H9 (cell line): ENCODE measurements at regions not wholly inside any gene's neighbourhood (a gene's known extent, or its start where the extent isn't known, plus 50 kb on each side); places are given as distances from the start of the nearest gene placed in this dataset.

Experiments
- DNase-seq: peaks from one replicate; pipeline ENCODE4 v3.0.0-alpha.2; 2017
- H2AFZ ChIP-seq: one replicate; pipeline ENCODE4 v1.6.1; 2013; ENCODE audit warnings: mild to moderate bottlenecking, low read length, control low read depth, moderate library complexity
- H2AK5ac ChIP-seq: 2 replicates; pipeline ENCODE4 v1.6.1; 2013; ENCODE audit warnings: low read length, control low read depth, mixed read lengths; ENCODE audit not compliant: insufficient read length
- H2BK120ac ChIP-seq: one replicate; pipeline ENCODE4 v1.6.1; 2013; ENCODE audit warnings: low read depth, mild to moderate bottlenecking, low read length, control low read depth, inconsistent platforms; ENCODE audit not compliant: poor library complexity, severe bottlenecking
- H2BK12ac ChIP-seq: 2 replicates; pipeline ENCODE4 v1.6.1; 2013; ENCODE audit warnings: low read length, control low read depth, mixed read lengths, low read depth; ENCODE audit not compliant: insufficient read length
- H2BK15ac ChIP-seq: 2 replicates; pipeline ENCODE4 v1.6.1; 2013; ENCODE audit warnings: low read depth, low read length, control low read depth
- H2BK20ac ChIP-seq: one replicate; pipeline ENCODE4 v1.6.1; 2013; ENCODE audit warnings: low read depth, mild to moderate bottlenecking, low read length, control low read depth, inconsistent platforms; ENCODE audit not compliant: poor library complexity, severe bottlenecking
- H2BK5ac ChIP-seq: 2 replicates; pipeline ENCODE4 v1.6.1; 2013; ENCODE audit warnings: low read length, control low read depth, mixed read lengths; ENCODE audit not compliant: insufficient read length
- H3K14ac ChIP-seq: 2 replicates; pipeline ENCODE4 v1.6.1; 2013; ENCODE audit warnings: low read length, control low read depth; ENCODE audit not compliant: insufficient read depth
- H3K18ac ChIP-seq: 2 replicates; pipeline ENCODE4 v1.6.1; 2013; ENCODE audit warnings: low read depth, mild to moderate bottlenecking, mixed read lengths, low read length, control low read depth; ENCODE audit not compliant: insufficient read length
- H3K23ac ChIP-seq: 2 replicates; pipeline ENCODE4 v1.6.1; 2013; ENCODE audit warnings: low read length, control low read depth, mixed read lengths, low read depth; ENCODE audit not compliant: insufficient read length
- H3K23me2 ChIP-seq: 2 replicates; pipeline ENCODE4 v1.6.1; 2013; ENCODE audit warnings: low read depth, mild to moderate bottlenecking, mixed read lengths, low read length, control low read depth; ENCODE audit not compliant: insufficient read length, poor library complexity, severe bottlenecking
- H3K27ac ChIP-seq: 2 replicates; pipeline ENCODE4 v1.5.1; 2013; ENCODE audit warnings: low read length, control low read depth, mixed read lengths, low read depth; ENCODE audit not compliant: insufficient read length
- H3K27me3 ChIP-seq: 2 replicates; pipeline ENCODE4 v1.6.1; 2013; ENCODE audit warnings: low read length, control low read depth, inconsistent platforms; ENCODE audit not compliant: insufficient read depth
- H3K4ac ChIP-seq: 2 replicates; pipeline ENCODE4 v1.6.1; 2013; ENCODE audit warnings: low read depth, mild to moderate bottlenecking, control low read depth, inconsistent platforms, low read length, moderate library complexity
- H3K4me1 ChIP-seq: 2 replicates; pipeline ENCODE4 v1.6.1; 2013; ENCODE audit warnings: low read length, control low read depth, inconsistent platforms; ENCODE audit not compliant: insufficient read depth
- H3K4me2 ChIP-seq: 2 replicates; pipeline ENCODE4 v1.6.1; 2013; ENCODE audit warnings: low read length, control low read depth, mixed read lengths; ENCODE audit not compliant: insufficient read length, insufficient read depth
- H3K56ac ChIP-seq: 2 replicates; pipeline ENCODE4 v1.6.1; 2013; ENCODE audit warnings: low read depth, mild to moderate bottlenecking, mixed read lengths, low read length, control low read depth; ENCODE audit not compliant: insufficient read length
- H3K79me1 ChIP-seq: 2 replicates; pipeline ENCODE4 v1.6.1; 2013; ENCODE audit warnings: low read depth, mild to moderate bottlenecking, moderate library complexity, low read length, control low read depth, inconsistent platforms; ENCODE audit not compliant: insufficient read depth, poor library complexity, severe bottlenecking
- H3K79me2 ChIP-seq: 2 replicates; pipeline ENCODE4 v1.6.1; 2013; ENCODE audit warnings: low read length, control low read depth, inconsistent platforms; ENCODE audit not compliant: insufficient read depth
- H3K9ac ChIP-seq: 2 replicates; pipeline ENCODE4 v1.6.1; 2013; ENCODE audit warnings: low read length, control low read depth, mixed read lengths; ENCODE audit not compliant: insufficient read length; ENCODE audit errors: extremely low read depth
- H3K9me3 ChIP-seq: one replicate; pipeline ENCODE4 v1.6.1; 2013; ENCODE audit warnings: low read depth, low read length, inconsistent platforms; ENCODE audit not compliant: control insufficient read depth
- H3T11ph ChIP-seq: one replicate; pipeline ENCODE4 v1.6.1; 2013; ENCODE audit warnings: mild to moderate bottlenecking, low read length, control low read depth, inconsistent platforms
- H4K20me1 ChIP-seq: one replicate; pipeline ENCODE4 v1.6.1; 2013; ENCODE audit not compliant: control insufficient read depth, insufficient read length, insufficient read depth
- H4K5ac ChIP-seq: 2 replicates; pipeline ENCODE4 v1.6.1; 2013; ENCODE audit warnings: low read depth, mild to moderate bottlenecking, mixed read lengths, low read length, control low read depth; ENCODE audit not compliant: insufficient read length
- H4K8ac ChIP-seq: replicated peaks from 2 replicates; pipeline ENCODE4 v1.6.1; 2013; ENCODE audit warnings: low read length, control low read depth, mixed read lengths, low read depth; ENCODE audit not compliant: insufficient read length
- H4K91ac ChIP-seq: 2 replicates; pipeline ENCODE4 v1.6.1; 2013; ENCODE audit warnings: low read depth, mild to moderate bottlenecking, moderate library complexity, mixed read lengths, low read length, control low read depth; ENCODE audit not compliant: insufficient read length
- H3K27ac Mint-ChIP-seq, 3 experiments: 2 replicates in 2 of 3; 3 replicates in 1 of 3; pipeline ENCODE4 v1.8.0; 2020 to 2021; ENCODE audit warnings: mixed read lengths in 3 of 3, mild to moderate bottlenecking in 1 of 3, moderate library complexity in 1 of 3
- H3K27me3 Mint-ChIP-seq: 2 replicates; pipeline ENCODE4 v1.8.0; 2021; ENCODE audit warnings: low read depth, mild to moderate bottlenecking, moderate library complexity, mixed read lengths
- H3K36me3 Mint-ChIP-seq, 3 experiments: 2 replicates in 2 of 3; 3 replicates in 1 of 3; pipeline ENCODE4 v1.8.0; 2020 to 2021; ENCODE audit warnings: low read depth in 3 of 3, mixed read lengths in 3 of 3; ENCODE audit not compliant: insufficient read depth in 1 of 3
- H3K4me1 Mint-ChIP-seq, 2 experiments: 2 replicates each; pipeline ENCODE4 v1.8.0; 2020; ENCODE audit warnings: mixed read lengths in 2 of 2
- H3K4me3 Mint-ChIP-seq, 2 experiments: 2 replicates in 1 of 2; 3 replicates in 1 of 2; pipeline ENCODE4 v1.8.0; 2020 to 2021; ENCODE audit warnings: mild to moderate bottlenecking in 2 of 2, mixed read lengths in 2 of 2, moderate library complexity in 1 of 2
- H3K9me3 Mint-ChIP-seq, 2 experiments: 2 replicates in 1 of 2; 3 replicates in 1 of 2; pipeline ENCODE4 v1.8.0; 2020; ENCODE audit warnings: mild to moderate bottlenecking in 2 of 2, mixed read lengths in 2 of 2, moderate library complexity in 1 of 2
- WGBS: extraction: QIAGEN DNeasy Blood & Tissue Kit; methylation state at CpG from one replicate; pipeline ENCODE4 v1.1.7; 2013; ENCODE audit warnings: missing lambda C conversion rate, low lambda C conversion rate, mixed read lengths; ENCODE audit not compliant: insufficient read length; ENCODE audit errors: extremely low coverage; 5-methylcytosine and 5-hydroxymethylcytosine counted together
- TF ChIP-seq, protein P1 (sequence below): fragments of 200-600 bp; sonication (generic); conservative IDR thresholded peaks from 3 replicates; pipeline ENCODE4 v1.8.0; 2021; ENCODE audit warnings: antibody characterized with exemption, mild to moderate bottlenecking

DNA sequence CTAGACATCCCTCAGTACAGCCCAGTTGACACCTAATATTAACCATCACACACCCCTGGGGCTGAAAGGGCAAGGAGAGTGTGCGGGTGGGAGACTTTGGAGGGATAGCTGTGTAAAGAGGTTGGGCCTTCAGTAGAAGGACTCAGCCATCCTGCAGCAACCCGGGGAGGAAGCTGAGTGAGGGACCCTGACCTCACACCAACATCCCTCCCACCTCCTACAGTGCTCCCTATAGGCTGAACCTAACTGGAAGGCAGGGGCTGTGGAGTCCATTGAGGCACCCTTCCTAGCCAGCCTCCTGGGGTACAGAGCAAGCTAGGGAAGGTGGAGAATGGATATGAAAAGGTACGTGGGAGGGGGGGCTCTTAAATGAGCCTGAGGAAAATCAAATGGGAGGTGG is 276.3 kb downstream of the PTTG2 start:
- Histone ChIP-seq H3K79me1 (no peaks in the 10 kb centered on the region), H4K20me1 (no peaks in the 10 kb centered on the region), H3K23me2 (no peaks in the 10 kb centered on the region), H3K27me3 (no peaks in the 10 kb centered on the region), H2AK5ac (no peak overlapping the region), H3K56ac (no peak overlapping the region), H3K79me2 (no peaks in the 10 kb centered on the region), H3K9me3 (no peaks in the 10 kb centered on the region), H3K4me1 (no peaks in the 10 kb centered on the region), H4K8ac (no peak overlapping the region), H3K14ac (no peak overlapping the region), H3K4ac (no peak overlapping the region), H4K91ac (no peak overlapping the region), H3K27ac (no peak overlapping the region), H2BK120ac (no peak overlapping the region), H2BK12ac (no peak overlapping the region), H2AFZ (no peak overlapping the region), H2BK20ac (no peak overlapping the region), H3K4me2 (no peak overlapping the region), H4K5ac (no peak overlapping the region), H2BK15ac (no peak overlapping the region), H3K23ac (no peak overlapping the region), H3T11ph (no peak overlapping the region), H3K9ac (no peak overlapping the region), H3K18ac (no peak overlapping the region), H2BK5ac (no peak overlapping the region)
- Mint-ChIP-seq H3K36me3 (no peaks in the 10 kb centered on the region), H3K27ac (no peak overlapping the region), H3K27me3 (peaks cover 3% of the 10 kb centered on the region), H3K9me3 (no peaks in the 10 kb centered on the region), H3K4me1 (0 out of 4 replicates have a peak, but pooled peaks cover 0 to 3% of the 10 kb centered on the region in 2 experiments), H3K4me3 (no peak overlapping the region)
- TF ChIP-seq, protein P1, sequence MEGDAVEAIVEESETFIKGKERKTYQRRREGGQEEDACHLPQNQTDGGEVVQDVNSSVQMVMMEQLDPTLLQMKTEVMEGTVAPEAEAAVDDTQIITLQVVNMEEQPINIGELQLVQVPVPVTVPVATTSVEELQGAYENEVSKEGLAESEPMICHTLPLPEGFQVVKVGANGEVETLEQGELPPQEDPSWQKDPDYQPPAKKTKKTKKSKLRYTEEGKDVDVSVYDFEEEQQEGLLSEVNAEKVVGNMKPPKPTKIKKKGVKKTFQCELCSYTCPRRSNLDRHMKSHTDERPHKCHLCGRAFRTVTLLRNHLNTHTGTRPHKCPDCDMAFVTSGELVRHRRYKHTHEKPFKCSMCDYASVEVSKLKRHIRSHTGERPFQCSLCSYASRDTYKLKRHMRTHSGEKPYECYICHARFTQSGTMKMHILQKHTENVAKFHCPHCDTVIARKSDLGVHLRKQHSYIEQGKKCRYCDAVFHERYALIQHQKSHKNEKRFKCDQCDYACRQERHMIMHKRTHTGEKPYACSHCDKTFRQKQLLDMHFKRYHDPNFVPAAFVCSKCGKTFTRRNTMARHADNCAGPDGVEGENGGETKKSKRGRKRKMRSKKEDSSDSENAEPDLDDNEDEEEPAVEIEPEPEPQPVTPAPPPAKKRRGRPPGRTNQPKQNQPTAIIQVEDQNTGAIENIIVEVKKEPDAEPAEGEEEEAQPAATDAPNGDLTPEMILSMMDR: no peak
- DNase-seq: no peak
- WGBS: no CpG with 5 or more reads among the region's 3 CpGs
